K562 (cell line): ENCODE measurements at regions not wholly inside any gene's neighbourhood (a gene's known extent, or its start where the extent isn't known, plus 50 kb on each side); places are given as distances from the start of the nearest gene placed in this dataset.

ENCODE experiments used
- E2F5 ChIP-seq: sonication (generic); formaldehyde crosslinking; IDR thresholded peaks from 2 replicates; pipeline ENCODE4 v1.8.0; 2022; ENCODE audit warnings: mild to moderate bottlenecking, missing genetic modification reagents
- GABPB2 ChIP-seq: fragments of 250-450 bp; sonication (Bioruptor Pico); conservative IDR thresholded peaks from 2 replicates; pipeline ENCODE4 v1.5.1; 2021; ENCODE audit warnings: mild to moderate bottlenecking
- HES1 ChIP-seq: fragments of 450-650 bp; IDR thresholded peaks from 2 replicates; pipeline ENCODE4 v1.6.1; 2016; ENCODE audit warnings: low read depth, mild to moderate bottlenecking, moderate library complexity
- HINFP ChIP-seq: fragments of 450-650 bp; conservative IDR thresholded peaks from 2 replicates; pipeline ENCODE4 v1.6.1; 2016; ENCODE audit warnings: missing genetic modification characterization, low read depth, mild to moderate bottlenecking, control low read depth, missing compliant biosample characterization
- HNRNPH1 ChIP-seq: fragments of 200-400 bp; formaldehyde crosslinking; optimal IDR thresholded peaks from 2 replicates; pipeline ENCODE3; 2017; ENCODE audit warnings: low read depth, mild to moderate bottlenecking, low read length, moderate library complexity
- NCOR1 ChIP-seq: fragments of 450-650 bp; IDR thresholded peaks from 2 replicates; pipeline ENCODE4 v1.6.1; 2016; ENCODE audit warnings: mild to moderate bottlenecking, moderate library complexity
- SRF ChIP-seq, 2 experiments: fragments of 250-450, 450-650 bp in 1 of 2; sonication (Bioruptor Pico) in 1 of 2; sonication (generic) in 1 of 2; formaldehyde crosslinking; IDR thresholded peaks; 2 replicates each; pipeline versions ENCODE4 v1.5.0 to v1.5.1; 2020 to 2022; ENCODE audit warnings: mild to moderate bottlenecking in 1 of 2, missing genetic modification reagents in 1 of 2
- TF ChIP-seq, protein P1 (sequence below): fragments of 200-600 bp; sonication (generic); IDR thresholded peaks from one replicate; pipeline ENCODE4 v1.6.1; 2012; ENCODE audit warnings: mild to moderate bottlenecking, low read depth, low read length, inconsistent platforms
- TF ChIP-seq, protein P2 (sequence below): fragments of 250-450 bp; sonication (Bioruptor Pico); IDR thresholded peaks from 2 replicates; pipeline ENCODE4 v1.8.0; 2022; ENCODE audit warnings: moderate library complexity, mild to moderate bottlenecking, inconsistent platforms

- TF ChIP-seq, protein P1, sequence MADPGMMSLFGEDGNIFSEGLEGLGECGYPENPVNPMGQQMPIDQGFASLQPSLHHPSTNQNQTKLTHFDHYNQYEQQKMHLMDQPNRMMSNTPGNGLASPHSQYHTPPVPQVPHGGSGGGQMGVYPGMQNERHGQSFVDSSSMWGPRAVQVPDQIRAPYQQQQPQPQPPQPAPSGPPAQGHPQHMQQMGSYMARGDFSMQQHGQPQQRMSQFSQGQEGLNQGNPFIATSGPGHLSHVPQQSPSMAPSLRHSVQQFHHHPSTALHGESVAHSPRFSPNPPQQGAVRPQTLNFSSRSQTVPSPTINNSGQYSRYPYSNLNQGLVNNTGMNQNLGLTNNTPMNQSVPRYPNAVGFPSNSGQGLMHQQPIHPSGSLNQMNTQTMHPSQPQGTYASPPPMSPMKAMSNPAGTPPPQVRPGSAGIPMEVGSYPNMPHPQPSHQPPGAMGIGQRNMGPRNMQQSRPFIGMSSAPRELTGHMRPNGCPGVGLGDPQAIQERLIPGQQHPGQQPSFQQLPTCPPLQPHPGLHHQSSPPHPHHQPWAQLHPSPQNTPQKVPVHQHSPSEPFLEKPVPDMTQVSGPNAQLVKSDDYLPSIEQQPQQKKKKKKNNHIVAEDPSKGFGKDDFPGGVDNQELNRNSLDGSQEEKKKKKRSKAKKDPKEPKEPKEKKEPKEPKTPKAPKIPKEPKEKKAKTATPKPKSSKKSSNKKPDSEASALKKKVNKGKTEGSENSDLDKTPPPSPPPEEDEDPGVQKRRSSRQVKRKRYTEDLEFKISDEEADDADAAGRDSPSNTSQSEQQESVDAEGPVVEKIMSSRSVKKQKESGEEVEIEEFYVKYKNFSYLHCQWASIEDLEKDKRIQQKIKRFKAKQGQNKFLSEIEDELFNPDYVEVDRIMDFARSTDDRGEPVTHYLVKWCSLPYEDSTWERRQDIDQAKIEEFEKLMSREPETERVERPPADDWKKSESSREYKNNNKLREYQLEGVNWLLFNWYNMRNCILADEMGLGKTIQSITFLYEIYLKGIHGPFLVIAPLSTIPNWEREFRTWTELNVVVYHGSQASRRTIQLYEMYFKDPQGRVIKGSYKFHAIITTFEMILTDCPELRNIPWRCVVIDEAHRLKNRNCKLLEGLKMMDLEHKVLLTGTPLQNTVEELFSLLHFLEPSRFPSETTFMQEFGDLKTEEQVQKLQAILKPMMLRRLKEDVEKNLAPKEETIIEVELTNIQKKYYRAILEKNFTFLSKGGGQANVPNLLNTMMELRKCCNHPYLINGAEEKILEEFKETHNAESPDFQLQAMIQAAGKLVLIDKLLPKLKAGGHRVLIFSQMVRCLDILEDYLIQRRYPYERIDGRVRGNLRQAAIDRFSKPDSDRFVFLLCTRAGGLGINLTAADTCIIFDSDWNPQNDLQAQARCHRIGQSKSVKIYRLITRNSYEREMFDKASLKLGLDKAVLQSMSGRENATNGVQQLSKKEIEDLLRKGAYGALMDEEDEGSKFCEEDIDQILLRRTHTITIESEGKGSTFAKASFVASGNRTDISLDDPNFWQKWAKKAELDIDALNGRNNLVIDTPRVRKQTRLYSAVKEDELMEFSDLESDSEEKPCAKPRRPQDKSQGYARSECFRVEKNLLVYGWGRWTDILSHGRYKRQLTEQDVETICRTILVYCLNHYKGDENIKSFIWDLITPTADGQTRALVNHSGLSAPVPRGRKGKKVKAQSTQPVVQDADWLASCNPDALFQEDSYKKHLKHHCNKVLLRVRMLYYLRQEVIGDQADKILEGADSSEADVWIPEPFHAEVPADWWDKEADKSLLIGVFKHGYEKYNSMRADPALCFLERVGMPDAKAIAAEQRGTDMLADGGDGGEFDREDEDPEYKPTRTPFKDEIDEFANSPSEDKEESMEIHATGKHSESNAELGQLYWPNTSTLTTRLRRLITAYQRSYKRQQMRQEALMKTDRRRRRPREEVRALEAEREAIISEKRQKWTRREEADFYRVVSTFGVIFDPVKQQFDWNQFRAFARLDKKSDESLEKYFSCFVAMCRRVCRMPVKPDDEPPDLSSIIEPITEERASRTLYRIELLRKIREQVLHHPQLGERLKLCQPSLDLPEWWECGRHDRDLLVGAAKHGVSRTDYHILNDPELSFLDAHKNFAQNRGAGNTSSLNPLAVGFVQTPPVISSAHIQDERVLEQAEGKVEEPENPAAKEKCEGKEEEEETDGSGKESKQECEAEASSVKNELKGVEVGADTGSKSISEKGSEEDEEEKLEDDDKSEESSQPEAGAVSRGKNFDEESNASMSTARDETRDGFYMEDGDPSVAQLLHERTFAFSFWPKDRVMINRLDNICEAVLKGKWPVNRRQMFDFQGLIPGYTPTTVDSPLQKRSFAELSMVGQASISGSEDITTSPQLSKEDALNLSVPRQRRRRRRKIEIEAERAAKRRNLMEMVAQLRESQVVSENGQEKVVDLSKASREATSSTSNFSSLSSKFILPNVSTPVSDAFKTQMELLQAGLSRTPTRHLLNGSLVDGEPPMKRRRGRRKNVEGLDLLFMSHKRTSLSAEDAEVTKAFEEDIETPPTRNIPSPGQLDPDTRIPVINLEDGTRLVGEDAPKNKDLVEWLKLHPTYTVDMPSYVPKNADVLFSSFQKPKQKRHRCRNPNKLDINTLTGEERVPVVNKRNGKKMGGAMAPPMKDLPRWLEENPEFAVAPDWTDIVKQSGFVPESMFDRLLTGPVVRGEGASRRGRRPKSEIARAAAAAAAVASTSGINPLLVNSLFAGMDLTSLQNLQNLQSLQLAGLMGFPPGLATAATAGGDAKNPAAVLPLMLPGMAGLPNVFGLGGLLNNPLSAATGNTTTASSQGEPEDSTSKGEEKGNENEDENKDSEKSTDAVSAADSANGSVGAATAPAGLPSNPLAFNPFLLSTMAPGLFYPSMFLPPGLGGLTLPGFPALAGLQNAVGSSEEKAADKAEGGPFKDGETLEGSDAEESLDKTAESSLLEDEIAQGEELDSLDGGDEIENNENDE = no peak
- TF ChIP-seq HNRNPH1 (no peak), NCOR1 (no peak), GABPB2 (CRISPR knock-in tag) (no peak), SRF (CRISPR knock-in tag; IDR thresholded peaks at IDR 0.05) (no peak), HINFP (tag) (no peak), E2F5 (CRISPR knock-in tag) (no peak), HES1 (no peak)
- TF ChIP-seq, protein P2, sequence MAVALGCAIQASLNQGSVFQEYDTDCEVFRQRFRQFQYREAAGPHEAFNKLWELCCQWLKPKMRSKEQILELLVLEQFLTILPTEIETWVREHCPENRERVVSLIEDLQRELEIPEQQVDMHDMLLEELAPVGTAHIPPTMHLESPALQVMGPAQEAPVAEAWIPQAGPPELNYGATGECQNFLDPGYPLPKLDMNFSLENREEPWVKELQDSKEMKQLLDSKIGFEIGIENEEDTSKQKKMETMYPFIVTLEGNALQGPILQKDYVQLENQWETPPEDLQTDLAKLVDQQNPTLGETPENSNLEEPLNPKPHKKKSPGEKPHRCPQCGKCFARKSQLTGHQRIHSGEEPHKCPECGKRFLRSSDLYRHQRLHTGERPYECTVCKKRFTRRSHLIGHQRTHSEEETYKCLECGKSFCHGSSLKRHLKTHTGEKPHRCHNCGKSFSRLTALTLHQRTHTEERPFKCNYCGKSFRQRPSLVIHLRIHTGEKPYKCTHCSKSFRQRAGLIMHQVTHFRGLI (CRISPR knock-in tag) = no peak
Observed at GRCh38 chr2:41353060-41353459, 694.8 kb upstream of the PKDCC start (continued).
